DOHH2 (cell line): ENCODE measurements at regions not wholly inside any gene's neighbourhood (a gene's known extent, or its start where the extent isn't known, plus 50 kb on each side); places are given as distances from the start of the nearest gene placed in this dataset.

Source experiments
- CTCF ChIP-seq: fragments of 200-600 bp; sonication (generic); IDR thresholded peaks from one replicate; pipeline ENCODE4 v1.5.1; 2014; ENCODE audit warnings: antibody characterized with exemption, mild to moderate bottlenecking, low read depth, low read length; ENCODE audit not compliant: poor library complexity, severe bottlenecking
- EZH2phosphoT487 ChIP-seq: fragments of 200-600 bp; sonication (generic); IDR thresholded peaks from 2 replicates; pipeline ENCODE4 v1.6.1; 2017; ENCODE audit warnings: borderline replicate concordance, mild to moderate bottlenecking, antibody characterized with exemption, low read length, moderate library complexity, mixed read lengths

GRCh38 chr10:61018146-61018545 is 74.2 kb upstream of the RHOBTB1 start:
- TF ChIP-seq EZH2phosphoT487, result no peak
- no peak for TF ChIP-seq CTCF
